ENCODE measurements at regions not wholly inside any gene's neighbourhood (a gene's known extent, or its start where the extent isn't known, plus 50 kb on each side); places are given as distances from the start of the nearest gene placed in this dataset.

DNA sequence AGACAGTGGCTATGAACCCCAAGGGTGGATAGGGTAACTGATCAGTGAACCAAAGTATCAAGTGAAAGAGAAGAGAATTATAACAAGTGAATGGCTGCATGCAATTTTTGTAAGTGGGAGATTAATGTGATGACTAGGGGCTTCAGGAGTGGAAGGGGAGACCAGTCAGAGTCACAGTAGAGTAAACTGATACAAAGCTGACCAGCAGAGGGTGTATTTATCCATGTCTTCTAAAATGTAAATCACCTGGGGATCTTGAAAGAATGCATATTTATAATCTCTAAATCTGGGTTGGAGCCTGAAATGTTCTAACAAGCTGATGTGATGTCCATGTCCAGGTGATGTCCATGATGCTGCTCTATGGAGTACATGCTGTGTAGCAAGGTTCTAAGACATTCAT lies 1351.3 kb upstream of the CHAC2 start:
- TF ChIP-seq EZH2phosphoT487 (IDR thresholded peaks at IDR 0.05; ENCODE audit: insufficient read depth, low read depth): no peak
- TF ChIP-seq EZH2 (IDR thresholded peaks at IDR 0.05; ENCODE audit: insufficient read depth, poor library complexity, severe bottlenecking): no peak

Data from GM23248 (cell line).